Urothelium cell line (cell line): ENCODE measurements at regions not wholly inside any gene's neighbourhood (a gene's known extent, or its start where the extent isn't known, plus 50 kb on each side); places are given as distances from the start of the nearest gene placed in this dataset.

Experiments used
- DNase-seq: peaks from one replicate; pipeline ENCODE4 v3.0.0; 2011; ENCODE audit warnings: low spot score, mixed read lengths
- FAIRE-seq: peaks from 2 replicates; lab custom pipeline; 2011; peaks lifted over from hg19 to GRCh38; lab: Jason Lieb, UNC

DNA sequence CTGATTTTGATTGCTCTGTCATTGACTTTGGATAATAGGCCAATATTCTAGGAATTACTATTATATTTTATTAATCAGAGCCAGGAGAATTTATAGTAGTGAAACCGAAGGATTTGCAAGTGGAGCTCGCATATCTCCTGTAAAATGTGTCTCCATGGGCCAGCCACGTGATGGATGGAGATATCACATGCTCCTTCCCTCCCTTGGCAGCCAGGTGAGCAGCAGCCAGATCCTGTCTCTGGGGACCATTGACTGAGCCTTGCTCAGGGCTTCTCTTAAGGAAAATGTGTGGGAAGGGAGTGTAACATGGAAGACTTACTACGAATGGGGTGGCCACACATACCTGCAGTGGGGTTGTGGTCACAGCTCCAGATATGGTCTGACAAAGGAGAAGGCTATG is 144.7 kb upstream of the RGMA start:
- DNase-seq = no peak
- no peak for FAIRE-seq

DNA sequence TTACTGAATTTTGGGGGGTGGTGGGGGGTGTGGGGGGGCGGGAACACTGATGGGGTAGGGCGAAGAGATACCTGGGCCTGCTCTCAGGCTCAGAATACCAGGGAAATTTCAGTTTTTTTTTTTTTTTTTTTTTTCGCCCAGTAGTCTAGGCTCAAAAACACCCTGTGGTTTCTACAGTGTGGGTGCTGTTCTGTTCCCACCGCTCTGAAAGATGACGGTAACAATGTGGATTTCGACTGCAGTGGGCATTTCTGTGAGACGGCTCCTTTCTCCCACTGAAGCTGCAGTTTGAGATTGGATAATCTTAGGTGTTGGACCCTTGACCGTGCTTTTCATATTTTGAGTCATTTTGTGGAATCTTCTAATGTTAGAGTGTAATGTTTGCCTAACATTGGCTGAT is 143.8 kb upstream of the RGMA start:
- DNase-seq = no peak
- no peak for FAIRE-seq

- FAIRE-seq (no peak), DNase-seq (no peak)
Measured at GRCh38 chr15:93231994-93232393, 143.0 kb upstream of the RGMA start.

DNA sequence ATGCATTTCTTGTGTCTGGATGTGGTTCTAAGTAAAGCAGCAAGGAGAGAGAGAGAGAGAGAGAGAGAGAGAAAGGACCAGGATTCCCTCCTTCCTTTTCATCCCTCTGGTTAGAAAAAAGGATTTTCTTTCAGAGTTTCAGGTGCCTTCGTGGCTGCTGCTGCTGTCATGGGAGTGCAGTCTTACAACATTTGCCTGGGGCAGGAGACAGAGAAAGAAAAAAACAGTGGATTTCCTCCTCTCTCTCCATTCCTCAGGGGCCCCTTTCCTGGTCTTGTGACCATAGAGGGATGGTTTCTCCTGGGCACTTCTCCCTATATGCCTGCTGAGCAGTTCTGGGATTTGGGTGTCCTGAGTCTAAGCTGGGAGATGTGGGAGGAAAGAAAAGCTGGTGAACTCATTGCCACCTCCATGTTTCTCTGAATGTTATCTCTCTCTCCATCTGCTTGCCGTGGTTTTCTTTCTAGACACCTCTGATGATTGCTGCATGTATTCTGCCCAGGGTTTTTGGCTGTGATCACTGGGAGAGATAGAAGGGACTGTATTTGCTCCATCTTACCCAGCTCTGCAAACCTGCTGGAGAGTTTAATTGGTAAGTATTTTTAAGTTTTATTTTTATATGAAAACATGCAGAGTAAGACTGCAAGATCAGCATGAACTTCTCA is 142.4 kb upstream of the RGMA start:
- no peak for FAIRE-seq

DNA sequence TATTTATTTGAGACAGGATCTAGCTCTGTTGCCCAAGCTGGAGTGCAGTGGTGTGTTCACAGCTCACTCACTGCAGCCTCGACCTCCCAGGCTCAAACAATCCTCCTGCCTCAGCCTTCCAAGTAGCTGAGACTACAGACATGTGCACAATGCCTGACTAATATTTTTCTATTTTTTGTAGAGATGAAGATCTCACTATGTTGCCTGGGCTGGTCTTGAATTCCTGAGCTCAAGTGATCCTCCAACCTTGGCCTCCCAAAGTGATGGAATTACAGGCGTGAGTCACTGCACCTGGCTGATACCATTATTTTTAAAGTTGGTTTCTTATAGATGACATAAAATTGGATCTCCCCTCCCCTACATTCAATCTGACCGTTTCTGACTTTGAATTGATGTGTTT is 139.5 kb upstream of the RGMA start:
- FAIRE-seq (no peak), DNase-seq (no peak)

More for the DNA sequence above, 142.4 kb upstream of the RGMA start:
- DNase-seq = no peak

- no peak for FAIRE-seq
Measured at GRCh38 chr15:93223803-93224202, 134.8 kb upstream of the RGMA start.

DNA sequence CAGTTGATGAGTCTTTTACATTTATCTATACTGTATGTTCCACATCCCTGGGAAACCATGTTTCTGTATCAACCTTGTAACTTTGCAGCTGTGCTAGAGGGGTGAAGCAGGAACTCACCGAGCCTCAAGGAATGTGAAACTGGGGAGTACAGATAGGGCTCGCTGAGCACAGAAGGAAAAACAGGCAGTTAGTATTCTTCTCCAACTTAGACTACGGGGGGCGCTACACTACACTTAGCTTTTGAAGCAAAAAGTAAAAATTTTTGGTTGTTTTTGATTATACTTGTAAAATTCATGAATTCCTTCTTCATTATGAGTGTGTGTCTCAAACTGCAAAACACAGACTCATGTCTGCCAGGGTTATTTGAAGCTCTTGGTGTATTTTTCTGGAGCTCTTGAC is 132.7 kb upstream of the RGMA start:
- no peak for FAIRE-seq

More at GRCh38 chr15:93223803-93224202, 134.8 kb upstream of the RGMA start:
- no peak for DNase-seq

DNA sequence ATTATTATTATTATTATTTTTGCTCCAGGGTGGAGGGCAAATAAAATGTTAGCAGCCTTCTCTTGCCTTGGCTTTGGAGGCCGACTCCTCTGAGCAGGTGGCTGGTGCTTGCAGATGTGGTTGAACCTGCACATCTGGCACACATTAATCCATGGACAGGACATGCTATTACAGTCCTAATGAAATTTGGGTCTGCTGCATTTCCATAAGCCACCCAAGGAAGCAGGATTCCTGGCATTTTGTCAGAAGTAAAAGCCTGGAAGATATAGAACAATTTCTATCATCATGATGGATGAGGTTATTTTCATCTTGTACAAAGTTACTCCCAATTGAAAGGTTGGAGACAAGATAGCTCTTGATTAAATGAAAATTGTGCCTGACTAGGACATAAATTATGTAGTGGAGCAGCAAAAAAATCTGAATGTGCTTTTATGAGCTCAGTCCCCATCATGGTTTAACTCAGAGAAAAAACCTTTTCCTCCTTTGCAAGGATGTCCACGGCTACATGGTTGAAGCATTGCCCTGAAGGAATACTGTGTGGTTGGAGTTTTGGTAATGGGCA is 130.9 kb upstream of the RGMA start:
- DNase-seq (no peak), FAIRE-seq (no peak)

More for the DNA sequence above, 132.7 kb upstream of the RGMA start:
- no peak for DNase-seq

DNA sequence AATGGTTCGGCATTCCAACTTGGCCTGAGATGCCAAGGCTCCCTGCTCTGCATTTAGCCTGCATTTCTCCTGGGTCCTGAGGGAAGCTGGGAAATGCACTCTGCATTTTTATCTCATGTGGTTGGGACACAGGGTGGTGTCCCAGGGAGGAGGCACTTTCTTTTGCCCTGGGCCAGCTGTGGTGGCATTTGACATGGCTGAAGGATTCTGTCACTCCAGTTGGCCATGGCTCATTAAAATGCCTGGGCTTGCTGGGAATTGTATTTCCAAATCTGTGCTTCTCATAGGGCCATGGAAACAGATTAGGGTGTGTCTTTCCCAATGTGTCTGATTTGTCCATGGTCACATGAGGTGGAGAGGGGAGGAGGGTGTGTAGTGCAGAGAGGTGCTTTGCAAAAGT is 128.3 kb upstream of the RGMA start:
- no peak for DNase-seq

GRCh38 chr15:93214106-93214505 is 125.1 kb upstream of the RGMA start:
- FAIRE-seq = no peak
- no peak for DNase-seq

More for the DNA sequence above, 128.3 kb upstream of the RGMA start:
- FAIRE-seq = no peak

- no peak for FAIRE-seq
- no peak for DNase-seq
Measured at GRCh38 chr15:93213281-93213680, 124.3 kb upstream of the RGMA start.

- DNase-seq (no peak), FAIRE-seq (no peak)
Measured at GRCh38 chr15:93212578-93212977, 123.6 kb upstream of the RGMA start.

DNA sequence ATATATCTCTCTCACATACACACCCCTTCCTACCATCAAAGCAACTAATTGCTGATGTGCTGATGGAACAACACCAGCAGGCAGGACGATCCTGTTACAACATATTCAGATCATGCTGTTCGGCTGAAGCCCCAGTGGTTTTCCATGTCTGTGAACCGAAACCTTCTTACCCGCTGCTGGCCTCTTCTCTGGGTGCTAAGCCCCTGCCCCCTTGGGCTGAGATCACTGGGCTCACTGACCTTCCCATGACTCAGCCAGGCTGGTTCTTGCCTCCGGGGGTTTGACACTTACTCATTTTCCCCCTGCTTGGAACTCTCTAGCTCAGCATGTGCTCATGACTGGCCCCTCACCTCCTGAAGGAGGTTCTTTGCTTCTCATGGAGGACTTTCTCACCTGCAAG is 122.0 kb upstream of the RGMA start:
- no peak for FAIRE-seq
- no peak for DNase-seq

DNA sequence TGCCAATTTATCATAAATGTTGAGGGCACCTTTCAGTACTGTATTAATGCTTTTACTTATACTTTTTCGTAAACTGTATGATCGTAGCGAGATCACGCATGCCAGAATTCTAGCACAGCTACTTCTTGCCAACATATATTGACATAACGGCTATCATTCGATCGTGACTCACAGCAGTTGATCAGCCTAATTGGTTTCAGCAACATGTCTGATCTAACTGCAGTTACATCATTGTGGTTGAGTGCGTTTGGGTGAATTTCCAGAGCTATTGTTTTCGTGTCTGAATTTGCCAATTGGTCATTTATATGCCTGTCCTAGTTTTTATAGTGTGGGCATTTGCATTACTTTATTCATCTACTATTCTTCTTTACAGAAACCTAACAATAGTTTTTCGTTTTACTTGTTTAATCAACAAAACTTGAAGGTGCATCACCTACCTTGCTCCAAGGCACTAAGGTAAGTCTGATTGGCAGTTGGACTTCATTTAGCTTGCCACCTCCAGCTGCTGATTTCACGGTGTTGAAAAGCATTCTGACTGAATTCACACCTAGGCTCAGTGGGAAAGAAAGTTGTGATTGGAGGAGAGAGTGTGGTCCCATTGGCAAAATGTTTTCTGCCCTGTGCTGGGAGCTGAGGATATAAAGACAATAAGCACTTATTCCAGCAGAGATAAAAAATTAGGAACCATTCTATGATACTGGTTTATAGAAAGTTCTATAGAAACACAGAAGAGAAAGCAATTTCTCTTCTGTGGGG is 120.9 kb upstream of the RGMA start:
- no peak for FAIRE-seq
- no peak for DNase-seq

DNA sequence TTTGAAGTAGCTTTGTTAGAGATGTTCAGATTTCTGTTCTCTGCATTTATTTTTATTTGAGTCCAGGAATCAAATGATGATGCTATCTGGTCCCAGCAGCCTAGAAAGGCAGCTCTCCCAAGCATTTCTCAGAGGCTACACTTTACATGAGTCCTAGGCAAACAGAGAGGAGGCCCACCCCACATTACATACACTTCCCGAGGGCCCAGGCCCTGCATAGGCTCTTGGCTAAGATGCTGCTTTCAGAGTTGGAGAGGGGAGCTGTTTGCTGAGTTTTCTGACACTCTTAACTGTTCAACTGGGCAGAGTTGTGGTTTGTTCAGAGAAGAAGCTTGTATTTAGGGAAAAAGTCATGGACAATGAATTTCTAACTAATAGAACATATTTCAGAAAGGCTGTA is 117.9 kb upstream of the RGMA start:
- DNase-seq (no peak), FAIRE-seq (no peak)

DNA sequence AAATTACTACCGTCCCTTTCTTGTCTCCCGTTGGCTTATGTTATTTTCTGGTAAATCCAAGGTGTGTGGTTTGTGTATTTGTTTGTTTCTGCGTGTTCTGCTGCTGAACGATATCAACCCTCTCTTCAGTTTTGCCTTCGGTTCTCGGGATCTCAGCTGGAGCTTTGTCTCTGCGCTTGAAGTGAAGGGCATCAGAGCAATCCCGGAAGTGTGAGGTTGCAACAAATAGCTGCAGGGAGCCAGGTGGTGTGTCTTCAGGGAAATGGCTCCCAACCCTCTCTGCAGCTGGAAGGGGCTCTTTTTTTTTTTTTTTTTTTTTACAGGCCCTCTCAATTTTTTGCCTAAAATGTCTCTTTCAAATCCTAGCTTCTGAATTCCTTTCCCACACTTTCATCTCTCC is 116.4 kb upstream of the RGMA start:
- FAIRE-seq (no peak), DNase-seq (no peak)

DNA sequence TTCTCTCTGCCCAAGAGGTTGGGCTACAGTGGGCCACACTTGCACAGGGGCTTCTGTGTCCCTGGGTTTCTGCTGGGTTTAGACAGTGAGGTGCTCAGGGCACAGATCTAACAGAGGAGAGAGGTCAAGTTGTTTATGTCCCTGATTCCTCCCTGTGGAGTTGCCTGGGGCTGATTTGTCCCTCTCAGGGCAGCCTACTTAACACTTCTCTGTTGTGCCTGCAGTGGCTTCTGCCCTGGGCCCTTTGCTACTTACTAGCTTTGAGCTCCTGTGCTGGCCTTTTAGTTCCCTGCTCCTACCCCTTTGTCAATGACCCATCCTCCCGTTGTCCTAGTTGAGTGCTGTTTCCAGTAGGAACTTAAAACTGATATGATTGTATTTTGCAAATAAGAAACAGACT is 114.0 kb upstream of the RGMA start:
- FAIRE-seq (no peak), DNase-seq (no peak)

- FAIRE-seq (no peak), DNase-seq (no peak)
Measured at GRCh38 chr15:93202405-93202804, 113.4 kb upstream of the RGMA start.

DNA sequence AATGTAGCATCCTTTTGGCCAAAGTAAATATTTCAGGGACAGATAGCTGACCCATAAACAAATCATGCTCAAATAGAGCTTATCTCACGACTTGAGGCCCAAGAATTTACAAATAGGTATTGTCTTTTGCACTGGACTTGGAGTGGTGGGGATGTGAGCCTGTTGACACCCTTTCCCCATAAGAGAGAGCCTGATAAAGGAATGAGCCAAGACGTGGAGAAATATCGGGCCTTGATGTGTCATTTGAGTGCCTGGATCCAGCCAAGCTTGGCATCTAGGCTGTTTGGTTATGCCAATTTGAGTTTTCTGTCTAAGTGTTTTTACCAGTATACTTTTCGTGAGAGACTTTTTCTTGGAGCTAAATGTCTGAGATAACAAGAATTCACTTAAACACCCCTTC is 112.9 kb upstream of the RGMA start:
- FAIRE-seq (no peak), DNase-seq (no peak)

GRCh38 chr15:93200837-93201226 is 111.8 kb upstream of the RGMA start:
- DNase-seq = no peak
- no peak for FAIRE-seq

- DNase-seq = no peak
Measured at GRCh38 chr15:93200081-93200836, 111.2 kb upstream of the RGMA start.

More at GRCh38 chr15:93200081-93200836, 111.2 kb upstream of the RGMA start:
- no peak for FAIRE-seq
